Pancreas (tissue), 10 donors: ENCODE measurements at regions not wholly inside any gene's neighbourhood (a gene's known extent, or its start where the extent isn't known, plus 50 kb on each side); places are given as distances from the start of the nearest gene placed in this dataset.

Experiments used
- ATAC-seq, 4 donors: fragments of 200-7000 bp; cut with Tn5 transposase; one replicate each; pipeline versions ENCODE4 v1.8.0 to v1.9.1; 2020; ENCODE audit warnings: mild to moderate bottlenecking in 4 of 4, moderate library complexity in 4 of 4
- DNase-seq, 6 donors: peaks; one replicate each; pipeline ENCODE4 v3.0.0-alpha.2; 2020
- FAIRE-seq: peaks from 2 replicates; lab custom pipeline; 2012; peaks lifted over from hg19 to GRCh38; lab: Jason Lieb, UNC
- H3K27ac ChIP-seq, 4 donors: fragments of 200-600 bp; sonication (generic); 1 replicate in 3 of 4; 2 replicates in 1 of 4; pipeline versions ENCODE4 v1.5.0 to v1.8.0; 2020
- H3K27me3 ChIP-seq, 4 donors: fragments of 200-600 bp; one replicate each; pipeline ENCODE4 v1.8.0; 2021
- H3K36me3 ChIP-seq, 3 donors: fragments of 200-600 bp; sonication (generic) in 1 of 3; one replicate each; pipeline versions ENCODE4 v1.5.0 to v1.8.0; 2020 to 2021
- H3K4me1 ChIP-seq, 3 donors: fragments of 200-600 bp; one replicate each; pipeline ENCODE4 v1.8.0; 2021
- H3K4me3 ChIP-seq, 4 donors: fragments of 200-600 bp; sonication (generic) in 2 of 4; one replicate each; pipeline versions ENCODE4 v1.5.0 to v1.8.0; 2020 to 2021
- H3K9me3 ChIP-seq, 4 donors: fragments of 200-600 bp; one replicate each; pipeline ENCODE4 v1.8.0; 2021
- CTCF ChIP-seq, 4 donors: fragments of 200-600 bp; sonication (generic) in 3 of 4; IDR thresholded peaks; one replicate each; pipeline versions ENCODE4 v1.5.0 to v1.8.0; 2021; ENCODE audit warnings: antibody characterized with exemption in 4 of 4
- WGBS, 2 donors: extraction: QIAGEN DNeasy Blood & Tissue Kit; methylation state at CpG; one replicate each; pipeline ENCODE4 v1.1.7; 2013; 5-methylcytosine and 5-hydroxymethylcytosine counted together
- intact Hi-C, 3 donors: fragments of 100-400 bp; cut with DNase I; formaldehyde crosslinking; loops; one replicate each; pipeline versions ENCODE4 v1.11.1 to v1.14.2; 2022
- donor health status: healthy with polysubstance abuse.
- donor health status: DM: no; HTN: no; CAD: no; lungs with moderate emphysema.
- donor health status: DM: no; HTN: no; CAD: no.
- donor health status: control.
- donor health status: control.
- donor health status: Bipolar disorder and iron deficiency.
- donor health status: DM: yes; HTN: yes; CAD: no.
- donor health status: DM: no; HTN: no; CAD: no.
- donor health status: DM: no; HTN: no; CAD: no.
- donor health status: DM: yes; HTN: yes; CAD: no.

- H3K4me1 ChIP-seq = no peaks in the 10 kb centered on the region
- H3K27ac ChIP-seq = no peak overlapping the region
- FAIRE-seq (no peak), ATAC-seq (no peak), DNase-seq (no peak)
- intact Hi-C loops = no loop called here
- no peaks in the 10 kb centered on the region for H3K36me3 ChIP-seq
- H3K9me3 ChIP-seq = no peaks in the 10 kb centered on the region
- no peaks in the 10 kb centered on the region for H3K27me3 ChIP-seq
- WGBS, 2 donors = 71 to 79% methylated on average over 4 of the region's 4 CpGs
- no peak overlapping the region for H3K4me3 ChIP-seq
- no peak for TF ChIP-seq CTCF (IDR thresholded peaks at IDR 0.05)
Observed at GRCh38 chr4:138740816-138741745, 274.5 kb upstream of the NOCT start.

- DNase-seq = no peak
- no peak for TF ChIP-seq CTCF (IDR thresholded peaks at IDR 0.05)
- Histone ChIP-seq H3K4me3 (no peak overlapping the region), H3K27me3 (no peaks in the 10 kb centered on the region), H3K27ac (no peak overlapping the region), H3K36me3 (no peaks in the 10 kb centered on the region), H3K9me3 (no peaks in the 10 kb centered on the region), H3K4me1 (no peaks in the 10 kb centered on the region)
- FAIRE-seq = no peak
- intact Hi-C loops = no loop called here
- no peak for ATAC-seq
Observed at GRCh38 chr4:138736362-138736761, 279.2 kb upstream of the NOCT start.

- H3K27ac ChIP-seq = no peak overlapping the region
- no peak overlapping the region for H3K4me3 ChIP-seq
- TF ChIP-seq CTCF (IDR thresholded peaks at IDR 0.05) = no peak
- H3K9me3 ChIP-seq = no peaks in the 10 kb centered on the region
- H3K27me3 ChIP-seq = no peaks in the 10 kb centered on the region
- WGBS, 2 donors = 40 to 43% methylated on average over 1 of the region's 1 CpG
- FAIRE-seq = no peak
- DNase-seq = no peak
- intact Hi-C loops = no loop called here
- no peaks in the 10 kb centered on the region for H3K4me1 ChIP-seq
- H3K36me3 ChIP-seq = no peaks in the 10 kb centered on the region
- ATAC-seq = no peak
Observed at GRCh38 chr4:138734746-138735145, 280.8 kb upstream of the NOCT start.

- 48 to 62% methylated on average over 3 of the region's 3 CpGs for WGBS, 2 donors
- no peak for TF ChIP-seq CTCF (IDR thresholded peaks at IDR 0.05)
- Histone ChIP-seq H3K36me3 (no peaks in the 10 kb centered on the region), H3K27me3 (no peaks in the 10 kb centered on the region), H3K27ac (no peak overlapping the region), H3K4me1 (no peaks in the 10 kb centered on the region), H3K9me3 (no peaks in the 10 kb centered on the region), H3K4me3 (no peak overlapping the region)
- DNase-seq = no peak
- no peak for FAIRE-seq
- no peak for ATAC-seq
- intact Hi-C loops = no loop called here
Observed at GRCh38 chr4:138728566-138728965, 287.0 kb upstream of the NOCT start.

GRCh38 chr4:138727731-138728130 is 287.9 kb upstream of the NOCT start:
- Histone ChIP-seq H3K27me3 (no peaks in the 10 kb centered on the region), H3K4me3 (no peak overlapping the region), H3K36me3 (no peaks in the 10 kb centered on the region), H3K9me3 (no peaks in the 10 kb centered on the region), H3K27ac (no peak overlapping the region), H3K4me1 (no peaks in the 10 kb centered on the region)
- FAIRE-seq (no peak), ATAC-seq (no peak), DNase-seq (no peak)
- 71 to 78% methylated on average over 3 of the region's 3 CpGs for WGBS, 2 donors
- intact Hi-C loops = no loop called here
- no peak for TF ChIP-seq CTCF (IDR thresholded peaks at IDR 0.05)
